PC-3 (cell line): ENCODE measurements at regions not wholly inside any gene's neighbourhood (a gene's known extent, or its start where the extent isn't known, plus 50 kb on each side); places are given as distances from the start of the nearest gene placed in this dataset.

ENCODE experiments used
- EZH2 ChIP-seq: fragments of 300-600 bp; sonication (generic); IDR thresholded peaks from one replicate; pipeline ENCODE4 v1.6.1; 2017; ENCODE audit warnings: antibody characterized with exemption, mild to moderate bottlenecking, low read length; ENCODE audit not compliant: unreplicated experiment
- TF ChIP-seq, protein P1 (sequence below): fragments of 300-600 bp; sonication (generic); conservative IDR thresholded peaks from 2 replicates; pipeline ENCODE4 v1.5.1; 2017; ENCODE audit warnings: antibody characterized with exemption, low read depth, mild to moderate bottlenecking, low read length

DNA sequence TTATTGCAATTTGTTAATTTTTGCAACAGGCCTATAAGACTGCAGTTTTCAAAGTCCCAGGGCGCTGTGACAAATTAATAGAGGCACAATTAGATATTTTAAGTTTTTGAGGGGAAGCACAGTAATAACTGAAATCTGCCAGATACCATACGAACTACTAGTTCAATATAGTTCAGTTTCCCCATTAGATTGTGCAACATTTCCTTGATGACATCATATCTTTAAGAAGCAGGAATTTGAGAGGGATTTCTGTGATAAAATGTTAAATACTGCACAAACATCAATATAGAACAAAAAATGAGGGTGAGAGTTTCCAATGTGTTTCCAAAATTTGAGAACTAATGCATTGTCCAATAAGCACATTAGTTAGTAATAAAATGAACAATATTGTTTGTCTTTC lies 56.7 kb upstream of the GRIN3A start:
- TF ChIP-seq EZH2: no peak
- TF ChIP-seq, protein P1, sequence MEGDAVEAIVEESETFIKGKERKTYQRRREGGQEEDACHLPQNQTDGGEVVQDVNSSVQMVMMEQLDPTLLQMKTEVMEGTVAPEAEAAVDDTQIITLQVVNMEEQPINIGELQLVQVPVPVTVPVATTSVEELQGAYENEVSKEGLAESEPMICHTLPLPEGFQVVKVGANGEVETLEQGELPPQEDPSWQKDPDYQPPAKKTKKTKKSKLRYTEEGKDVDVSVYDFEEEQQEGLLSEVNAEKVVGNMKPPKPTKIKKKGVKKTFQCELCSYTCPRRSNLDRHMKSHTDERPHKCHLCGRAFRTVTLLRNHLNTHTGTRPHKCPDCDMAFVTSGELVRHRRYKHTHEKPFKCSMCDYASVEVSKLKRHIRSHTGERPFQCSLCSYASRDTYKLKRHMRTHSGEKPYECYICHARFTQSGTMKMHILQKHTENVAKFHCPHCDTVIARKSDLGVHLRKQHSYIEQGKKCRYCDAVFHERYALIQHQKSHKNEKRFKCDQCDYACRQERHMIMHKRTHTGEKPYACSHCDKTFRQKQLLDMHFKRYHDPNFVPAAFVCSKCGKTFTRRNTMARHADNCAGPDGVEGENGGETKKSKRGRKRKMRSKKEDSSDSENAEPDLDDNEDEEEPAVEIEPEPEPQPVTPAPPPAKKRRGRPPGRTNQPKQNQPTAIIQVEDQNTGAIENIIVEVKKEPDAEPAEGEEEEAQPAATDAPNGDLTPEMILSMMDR: no peak
